ENCODE measurements at regions not wholly inside any gene's neighbourhood (a gene's known extent, or its start where the extent isn't known, plus 50 kb on each side); places are given as distances from the start of the nearest gene placed in this dataset.
"Not testable (repeated sequence)": the region's sequence is repeated elsewhere in the genome, so short reads cannot be mapped to it uniquely, and the experiment has no call there.

- no peak for DNase-seq (ENCODE audit: low read depth in 2 of 3, low spot score in 1 of 3)
These were observed 174.8 kb downstream of the PDGFRA start for GRCh38 chr4:54403700-54404453.

- DNase-seq (ENCODE audit: low read depth in 2 of 3, low spot score in 1 of 3) = not testable (repeated sequence)
These were observed 180.3 kb downstream of the PDGFRA start for GRCh38 chr4:54409270-54409817.

GRCh38 chr4:54414545-54414944 is 185.5 kb downstream of the PDGFRA start:
- DNase-seq (ENCODE audit: low read depth in 2 of 3, low spot score in 1 of 3) = no peak

GRCh38 chr4:54417476-54417875 is 188.4 kb downstream of the PDGFRA start:
- DNase-seq (ENCODE audit: low read depth in 2 of 3, low spot score in 1 of 3) = no peak

GRCh38 chr4:54418468-54418867 is 189.4 kb downstream of the PDGFRA start:
- no peak for DNase-seq (ENCODE audit: low read depth in 2 of 3, low spot score in 1 of 3)

- DNase-seq (ENCODE audit: low read depth in 2 of 3, low spot score in 1 of 3) = no peak
These were observed 194.0 kb downstream of the PDGFRA start for GRCh38 chr4:54423066-54423465.

- DNase-seq (ENCODE audit: low read depth in 2 of 3, low spot score in 1 of 3) = no peak
These were observed 198.7 kb downstream of the PDGFRA start for GRCh38 chr4:54427826-54428225.

- DNase-seq (ENCODE audit: low read depth in 2 of 3, low spot score in 1 of 3) = no peak
These were observed 199.8 kb downstream of the PDGFRA start for GRCh38 chr4:54428940-54429339.

GRCh38 chr4:54433686-54434085 is 204.6 kb downstream of the PDGFRA start:
- DNase-seq (ENCODE audit: low read depth in 2 of 3, low spot score in 1 of 3) = no peak

GRCh38 chr4:54439831-54440243 is 210.7 kb downstream of the PDGFRA start:
- DNase-seq (ENCODE audit: low read depth in 2 of 3, low spot score in 1 of 3) = no peak

GRCh38 chr4:54440394-54441136 is 211.5 kb downstream of the PDGFRA start:
- no peak for DNase-seq (ENCODE audit: low read depth in 2 of 3, low spot score in 1 of 3)

- DNase-seq (ENCODE audit: low read depth in 2 of 3, low spot score in 1 of 3) = no peak
These were observed 211.9 kb upstream of the KIT start for GRCh38 chr4:54445866-54446265.

- no peak for DNase-seq (ENCODE audit: low read depth in 2 of 3, low spot score in 1 of 3)
These were observed 211.2 kb upstream of the KIT start for GRCh38 chr4:54446581-54446980.

- DNase-seq (ENCODE audit: low read depth in 2 of 3, low spot score in 1 of 3) = no peak
These were observed 210.5 kb upstream of the KIT start for GRCh38 chr4:54447304-54447703.

- no peak for DNase-seq (ENCODE audit: low read depth in 2 of 3, low spot score in 1 of 3)
These were observed 207.8 kb upstream of the KIT start for GRCh38 chr4:54449999-54450398.

- not testable (repeated sequence) for DNase-seq (ENCODE audit: low read depth in 2 of 3, low spot score in 1 of 3)
These were observed 190.8 kb upstream of the KIT start for GRCh38 chr4:54466960-54467359.

- DNase-seq (ENCODE audit: low read depth in 2 of 3, low spot score in 1 of 3) = no peak
These were observed 184.6 kb upstream of the KIT start for GRCh38 chr4:54473077-54473545.

GRCh38 chr4:54473798-54474197 is 184.0 kb upstream of the KIT start:
- DNase-seq (ENCODE audit: low read depth in 2 of 3, low spot score in 1 of 3) = no peak

- DNase-seq (ENCODE audit: low read depth in 2 of 3, low spot score in 1 of 3) = no peak
These were observed 182.2 kb upstream of the KIT start for GRCh38 chr4:54475546-54475945.

GRCh38 chr4:54482529-54483200 is 175.1 kb upstream of the KIT start:
- no peak for DNase-seq (ENCODE audit: low read depth in 2 of 3, low spot score in 1 of 3)

GRCh38 chr4:54484383-54484782 is 173.4 kb upstream of the KIT start:
- no peak for DNase-seq (ENCODE audit: low read depth in 2 of 3, low spot score in 1 of 3)

- DNase-seq (ENCODE audit: low read depth in 2 of 3, low spot score in 1 of 3) = no peak
These were observed 170.3 kb upstream of the KIT start for GRCh38 chr4:54487491-54487890.

Data from stimulated activated CD4-positive, alpha-beta T cell treated with anti-CD3 and anti-CD28 coated beads, Interleukin-12 subunit alpha, Interleukin-12 subunit beta, amount 100 ng/mL, for 48 hours (primary cell).